ENCODE measurements at regions not wholly inside any gene's neighbourhood (a gene's known extent, or its start where the extent isn't known, plus 50 kb on each side); places are given as distances from the start of the nearest gene placed in this dataset.

GRCh38 chr16:8396463-8396862 is 193.8 kb downstream of the TMEM114 start:
- DNase-seq, result no peak
- Histone ChIP-seq H3K36me3 (no peaks in the 10 kb centered on the region), H3K27me3 (no peaks in the 10 kb centered on the region), H3K4me1 (no peaks in the 10 kb centered on the region), H3K4me3 (ENCODE audit: low read depth, low read length) (no peak overlapping the region), H3K9me3 (no peaks in the 10 kb centered on the region)
- TF ChIP-seq CTCF (IDR thresholded peaks at IDR 0.05; ENCODE audit: low read depth, low read length), result no peak

- DNase-seq, result no peak
- Histone ChIP-seq H3K27me3 (no peaks in the 10 kb centered on the region), H3K36me3 (no peaks in the 10 kb centered on the region), H3K9me3 (no peaks in the 10 kb centered on the region), H3K4me3 (ENCODE audit: low read depth, low read length) (no peak overlapping the region), H3K4me1 (no peaks in the 10 kb centered on the region)
- no peak for TF ChIP-seq CTCF (IDR thresholded peaks at IDR 0.05; ENCODE audit: low read depth, low read length)
Observed at GRCh38 chr16:8391257-8391656, 199.1 kb downstream of the TMEM114 start.

- TF ChIP-seq CTCF (IDR thresholded peaks at IDR 0.05; ENCODE audit: low read depth, low read length), result no peak
- no peak overlapping the region for H3K4me3 ChIP-seq (ENCODE audit: low read depth, low read length)
- DNase-seq, result no peak
Observed at GRCh38 chr16:8388684-8389083, 201.6 kb downstream of the TMEM114 start.

DNA sequence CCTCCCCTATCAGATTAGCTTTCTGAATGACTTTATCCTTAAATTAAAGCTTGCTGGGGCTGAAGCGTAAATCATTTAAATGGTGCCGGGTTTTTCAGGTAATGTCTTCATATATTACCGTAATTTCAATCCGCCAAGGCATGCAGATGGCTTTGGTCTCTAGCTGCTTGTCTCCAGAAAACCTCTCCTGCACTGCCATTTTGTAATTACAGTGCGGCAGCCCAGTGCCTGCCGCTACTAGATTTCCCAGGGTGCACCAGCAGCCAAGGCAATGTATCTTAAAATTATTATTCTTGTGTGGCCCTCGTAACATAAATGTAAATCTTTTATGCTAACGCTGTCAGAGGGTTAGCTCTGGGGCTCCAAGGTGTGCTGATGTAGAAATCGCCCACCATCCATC is 208.5 kb downstream of the TMEM114 start:
- no peak for DNase-seq
- Histone ChIP-seq H3K36me3 (no peaks in the 10 kb centered on the region), H3K4me3 (ENCODE audit: low read depth, low read length) (no peak overlapping the region), H3K27me3 (no peaks in the 10 kb centered on the region), H3K4me1 (no peaks in the 10 kb centered on the region), H3K9me3 (no peaks in the 10 kb centered on the region)
- TF ChIP-seq CTCF (IDR thresholded peaks at IDR 0.05; ENCODE audit: low read depth, low read length), result no peak

More at GRCh38 chr16:8388684-8389083, 201.6 kb downstream of the TMEM114 start:
- no peaks in the 10 kb centered on the region for H3K4me1 ChIP-seq
- no peaks in the 10 kb centered on the region for H3K27me3 ChIP-seq
- H3K9me3 ChIP-seq, result no peaks in the 10 kb centered on the region
- H3K36me3 ChIP-seq, result no peaks in the 10 kb centered on the region

GRCh38 chr16:8380311-8380710 is 210.0 kb downstream of the TMEM114 start:
- no peak overlapping the region for H3K4me3 ChIP-seq (ENCODE audit: low read depth, low read length)
- no peak for TF ChIP-seq CTCF (IDR thresholded peaks at IDR 0.05; ENCODE audit: low read depth, low read length)
- H3K36me3 ChIP-seq, result no peaks in the 10 kb centered on the region
- no peaks in the 10 kb centered on the region for H3K9me3 ChIP-seq
- no peaks in the 10 kb centered on the region for H3K4me1 ChIP-seq
- H3K27me3 ChIP-seq, result no peaks in the 10 kb centered on the region
- DNase-seq, result no peak

GRCh38 chr16:8377864-8378263 is 212.4 kb downstream of the TMEM114 start:
- no peak overlapping the region for H3K4me3 ChIP-seq (ENCODE audit: low read depth, low read length)
- no peak for TF ChIP-seq CTCF (IDR thresholded peaks at IDR 0.05; ENCODE audit: low read depth, low read length)
- H3K4me1 ChIP-seq, result no peaks in the 10 kb centered on the region
- DNase-seq, result no peak
- no peaks in the 10 kb centered on the region for H3K27me3 ChIP-seq
- no peaks in the 10 kb centered on the region for H3K9me3 ChIP-seq
- no peaks in the 10 kb centered on the region for H3K36me3 ChIP-seq

Measured in BE2C (cell line).